KG1 (cell line): ENCODE measurements at regions not wholly inside any gene's neighbourhood (a gene's known extent, or its start where the extent isn't known, plus 50 kb on each side); places are given as distances from the start of the nearest gene placed in this dataset.
"Not testable (repeated sequence)": the region's sequence is repeated elsewhere in the genome, so short reads cannot be mapped to it uniquely, and the experiment has no call there.

Experiments
- DNase-seq: peaks from one replicate; lab custom pipeline; 2025; lab: John Stamatoyannopoulos, UW

DNA sequence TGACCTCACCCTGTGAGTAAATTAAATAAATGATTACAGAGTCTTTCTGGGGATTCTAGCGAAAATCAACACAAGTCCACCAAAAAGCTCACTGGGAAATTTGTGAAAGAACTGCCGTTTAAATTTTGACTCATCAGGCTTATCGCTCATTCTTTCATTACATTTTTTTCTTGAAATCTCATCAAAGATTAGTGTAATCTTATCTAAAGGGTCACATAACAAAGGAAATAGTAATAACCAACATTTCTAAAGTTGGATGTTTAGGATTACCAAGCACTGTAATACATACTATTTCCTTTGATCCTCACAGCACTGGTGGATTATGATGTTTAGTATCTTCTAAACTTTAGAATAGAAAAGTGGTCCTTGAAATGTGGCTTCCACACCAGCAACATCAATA, 111.1 kb upstream of the CBLB start:
- DNase-seq, result no peak

DNA sequence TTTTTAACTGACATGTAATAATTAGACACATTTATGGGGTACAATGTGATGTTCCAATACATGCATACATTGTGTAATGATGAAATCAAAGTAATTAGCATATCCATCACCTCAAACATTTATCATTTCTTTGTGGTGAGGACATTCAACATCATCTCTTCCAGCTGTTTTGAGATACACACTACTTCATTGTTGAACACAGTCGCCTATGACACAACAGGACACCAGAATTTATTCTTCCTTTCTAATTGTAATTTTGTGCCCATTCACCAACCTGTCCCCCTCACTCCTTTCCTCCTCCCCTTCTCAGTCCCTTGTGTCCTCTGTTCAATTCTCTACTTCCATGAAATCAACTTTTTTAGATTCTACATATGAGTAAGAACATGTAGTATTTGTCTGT, 113.4 kb upstream of the CBLB start:
- DNase-seq, result no peak

DNA sequence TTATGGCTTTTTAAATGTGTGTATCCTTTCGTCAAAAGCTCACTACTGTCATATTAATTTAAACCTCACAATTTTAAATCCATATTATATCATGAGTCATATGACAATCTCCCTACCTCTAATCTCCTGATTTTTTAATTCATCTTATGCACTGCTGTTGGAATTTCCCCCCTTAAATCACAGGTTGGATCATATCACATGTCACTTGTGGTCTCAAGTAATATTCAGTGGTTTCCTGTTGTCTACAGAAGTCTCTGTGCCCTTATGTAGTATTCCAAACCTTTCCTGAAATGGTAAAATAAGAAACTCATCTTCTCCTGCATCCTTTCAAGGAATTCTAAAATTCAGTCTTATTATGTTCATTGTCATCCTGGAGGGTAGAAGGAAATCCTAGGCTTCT, 116.0 kb upstream of the CBLB start:
- no peak for DNase-seq

DNA sequence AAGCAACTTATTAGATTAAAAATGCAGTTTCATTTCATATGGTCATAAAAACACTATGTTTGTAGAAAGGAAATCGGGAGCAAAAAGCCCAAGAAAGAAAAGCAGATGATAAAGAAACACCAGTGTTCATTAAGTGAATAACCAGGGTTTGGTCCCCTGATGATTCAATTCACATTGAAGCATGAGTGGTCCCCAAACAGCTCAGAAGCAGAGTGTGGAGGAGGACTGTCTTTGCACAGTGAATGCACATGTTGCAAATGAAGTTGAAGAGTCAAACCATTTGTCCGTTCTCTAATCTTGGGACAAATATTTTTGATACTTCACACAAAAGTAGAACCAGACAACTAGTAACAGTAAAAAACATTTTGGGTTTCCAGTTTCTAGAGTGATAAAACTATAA, 117.5 kb upstream of the CBLB start:
- DNase-seq, result not testable (repeated sequence)

DNA sequence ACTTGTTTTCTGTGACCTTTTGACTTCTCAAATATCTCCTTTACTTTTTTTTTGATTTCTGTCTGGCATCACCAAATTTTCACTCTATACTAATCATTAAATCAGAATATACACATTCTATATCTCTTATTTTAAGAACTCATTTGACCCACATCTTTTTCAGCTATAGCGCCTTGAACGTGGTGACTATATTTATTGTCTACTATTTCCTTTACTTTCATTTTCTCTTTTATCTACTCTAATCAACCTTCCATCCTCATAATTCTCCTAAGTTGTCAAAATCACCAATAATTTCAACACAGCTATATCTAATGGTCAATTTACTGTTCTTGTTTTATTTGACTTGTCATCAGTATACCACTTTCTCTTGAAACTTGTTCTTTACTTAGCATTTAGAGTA, 119.0 kb upstream of the CBLB start:
- DNase-seq, result no peak

DNA sequence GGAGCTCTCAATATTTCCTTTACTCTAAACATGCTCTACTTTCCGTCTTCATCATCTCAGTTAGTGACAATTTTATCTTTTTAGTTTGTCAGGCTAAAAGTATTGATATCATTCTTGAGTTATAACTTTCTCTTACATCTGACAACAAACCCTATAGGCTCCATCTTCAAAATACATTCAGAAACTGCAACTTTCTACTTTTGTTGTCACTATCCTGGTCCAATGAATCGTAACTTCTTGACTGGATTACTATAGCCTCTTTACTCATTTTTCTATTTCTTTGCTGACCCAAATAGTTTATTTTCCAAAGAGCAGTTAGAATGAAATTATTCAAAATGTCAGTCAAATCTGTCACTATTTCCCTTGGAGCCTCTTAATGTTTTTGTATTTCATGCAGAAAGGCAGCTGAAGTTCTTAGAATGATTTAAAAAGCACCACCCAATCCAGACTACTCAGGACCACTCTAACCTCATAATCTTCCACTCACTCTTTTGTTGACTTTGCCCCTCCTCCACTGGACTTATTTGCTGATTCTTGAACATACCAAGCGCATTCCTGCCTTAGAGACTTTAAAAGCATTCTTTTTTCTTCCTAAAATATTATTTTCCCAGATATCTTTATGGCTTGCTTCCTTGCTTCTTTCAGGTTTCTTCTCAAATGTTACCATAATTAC, 119.9 kb upstream of the CBLB start:
- no peak for DNase-seq

DNA sequence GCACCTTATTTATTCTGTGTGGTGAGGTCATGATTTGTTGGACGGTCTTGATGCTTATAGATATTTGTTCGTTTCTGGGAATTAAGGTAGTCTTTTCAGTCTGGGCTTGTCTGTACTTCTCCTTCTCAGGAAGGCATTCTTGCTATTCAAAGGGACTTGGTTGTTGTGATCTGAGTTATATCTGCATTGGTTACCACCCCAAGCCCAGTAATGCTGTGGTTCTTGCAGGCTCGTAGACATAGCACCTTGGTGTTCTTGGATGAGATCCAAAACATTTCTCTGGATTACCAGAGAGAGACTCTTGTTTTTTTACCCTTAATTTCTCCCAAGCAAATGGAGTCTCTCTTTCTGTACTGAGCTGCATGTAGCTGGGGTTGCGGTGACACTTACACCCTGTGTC, 128.0 kb upstream of the CBLB start:
- no peak for DNase-seq

DNA sequence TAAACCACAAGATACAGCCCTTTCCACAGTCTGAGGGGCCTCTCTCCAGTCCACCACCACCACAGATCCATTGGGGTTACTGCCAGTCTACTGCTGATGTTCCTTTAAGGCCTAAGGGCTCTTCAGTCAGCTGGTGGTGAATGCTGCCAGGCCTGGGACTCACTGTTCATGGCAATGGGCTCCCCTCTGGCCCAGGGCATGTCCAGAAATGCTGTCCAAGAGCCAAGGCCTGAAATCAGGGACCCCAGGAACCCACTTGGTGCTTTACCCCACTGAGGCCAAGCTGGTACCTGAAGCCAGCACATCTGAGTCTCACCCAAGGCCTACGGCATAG, 128.6 kb upstream of the CBLB start:
- DNase-seq, result no peak

DNA sequence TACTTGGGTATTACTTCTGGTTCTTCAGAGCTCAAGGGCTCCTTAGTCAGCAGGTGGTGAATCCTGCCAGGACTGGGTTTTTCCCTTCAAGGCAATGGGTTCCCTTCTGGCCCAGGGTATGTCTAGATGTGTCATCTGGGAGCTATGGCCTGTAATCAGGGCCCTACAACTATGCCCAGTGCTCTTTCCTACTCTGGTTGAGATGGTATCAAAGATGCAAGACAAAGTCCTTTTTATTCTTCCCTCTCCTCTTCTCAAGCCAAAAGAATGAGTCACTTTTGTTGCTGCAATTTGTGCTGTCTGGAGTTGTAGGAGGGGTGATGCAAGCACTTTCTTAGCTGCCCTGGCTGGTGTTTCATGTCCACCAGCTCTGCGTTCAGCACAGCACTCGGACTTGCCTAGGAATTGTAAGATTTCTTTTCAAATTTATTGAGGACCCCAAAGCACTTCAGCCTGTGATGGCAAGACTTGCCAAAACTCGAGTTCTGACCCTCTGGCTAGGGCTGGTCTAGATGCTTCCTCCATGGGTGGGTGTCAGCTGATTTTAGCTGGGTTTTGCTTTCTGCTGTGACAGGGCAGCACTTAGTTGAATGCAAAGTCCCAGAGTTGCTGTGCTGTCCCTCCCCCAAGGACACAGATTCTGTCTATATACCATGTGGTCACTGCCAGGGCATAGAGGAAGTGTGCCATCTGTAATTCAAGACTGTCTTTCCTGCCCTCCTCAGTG, 129.2 kb upstream of the CBLB start:
- DNase-seq, result no peak

DNA sequence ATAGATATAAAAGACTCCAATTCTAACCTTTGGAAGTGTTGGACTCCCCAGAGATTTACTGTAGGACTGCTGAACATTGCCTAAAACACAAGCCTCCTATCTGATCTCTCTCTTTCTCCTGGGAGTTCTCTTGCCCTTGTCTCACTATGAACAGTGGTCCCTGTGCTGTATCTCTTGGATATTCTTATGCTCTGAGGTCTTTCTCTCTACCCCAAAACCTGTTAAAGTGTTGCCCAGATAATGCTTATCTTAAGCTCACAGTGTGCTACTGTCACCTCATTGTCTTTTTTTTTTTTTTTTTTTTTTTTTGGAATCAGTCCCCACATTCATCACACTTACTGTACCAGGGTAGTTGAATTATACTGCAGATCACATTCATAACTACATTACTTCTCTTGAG, 131.0 kb upstream of the CBLB start:
- no peak for DNase-seq

DNA sequence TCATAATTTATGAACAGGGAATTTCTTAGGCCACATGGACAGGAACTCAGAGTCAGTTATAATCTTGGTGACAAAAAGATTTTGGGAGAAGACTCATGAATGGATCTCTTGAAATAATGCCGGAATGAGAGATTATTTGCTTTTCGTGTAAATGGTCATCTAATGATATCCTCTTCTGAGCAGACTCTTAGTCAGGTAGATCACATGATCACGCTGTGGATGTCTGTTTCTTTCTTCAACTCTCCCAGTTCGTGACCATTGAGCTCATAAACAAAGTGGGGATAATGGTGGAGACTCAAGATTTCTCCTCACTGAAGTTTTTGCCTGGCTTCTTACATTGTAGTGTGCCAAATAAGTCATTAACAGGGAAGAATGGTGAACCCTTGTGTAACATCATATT, 133.1 kb upstream of the CBLB start:
- DNase-seq, result no peak

DNA sequence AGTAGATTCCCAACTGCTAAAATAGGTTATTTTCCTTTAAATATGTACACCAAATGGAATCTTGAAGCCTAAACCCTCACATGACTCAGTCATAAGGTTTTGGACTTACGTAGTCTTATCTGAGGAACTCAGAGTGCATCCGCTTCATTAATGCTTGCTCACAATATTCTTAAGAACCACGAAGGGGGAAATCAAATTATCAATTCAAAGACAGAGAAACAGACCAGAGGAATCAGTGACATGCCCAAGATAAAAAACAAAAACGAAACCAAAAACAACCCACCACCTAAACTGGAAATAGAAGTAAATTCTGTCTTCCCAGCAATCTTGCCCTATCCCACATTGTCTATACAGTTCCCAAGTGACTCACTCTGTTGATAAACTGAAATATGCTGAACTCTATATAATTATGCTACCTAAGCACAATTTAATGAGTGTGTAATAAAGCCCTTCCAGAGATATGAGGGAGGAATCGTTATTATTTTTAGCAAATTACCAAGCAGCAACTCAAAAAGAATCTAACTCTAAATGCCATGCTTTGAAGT, 135.4 kb upstream of the CBLB start:
- no peak for DNase-seq

DNA sequence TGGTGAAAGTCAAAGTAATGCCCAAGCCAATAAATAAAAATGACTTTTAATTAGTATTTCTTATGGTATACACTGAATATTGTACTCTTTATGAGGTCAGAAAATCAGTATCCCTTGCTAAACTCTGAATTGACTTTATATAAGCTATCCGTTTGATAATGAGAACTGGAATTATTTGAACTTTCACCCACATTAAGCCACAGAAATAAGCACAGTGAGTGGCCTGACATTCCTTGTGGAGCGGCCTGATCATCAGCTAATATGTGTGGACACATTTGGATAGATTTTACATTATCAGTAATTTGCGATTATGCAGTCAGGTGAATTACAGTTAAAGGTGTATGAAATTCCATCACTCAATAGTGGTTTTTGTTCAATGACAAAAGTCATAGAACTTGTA, 136.0 kb upstream of the CBLB start:
- DNase-seq, result no peak

DNA sequence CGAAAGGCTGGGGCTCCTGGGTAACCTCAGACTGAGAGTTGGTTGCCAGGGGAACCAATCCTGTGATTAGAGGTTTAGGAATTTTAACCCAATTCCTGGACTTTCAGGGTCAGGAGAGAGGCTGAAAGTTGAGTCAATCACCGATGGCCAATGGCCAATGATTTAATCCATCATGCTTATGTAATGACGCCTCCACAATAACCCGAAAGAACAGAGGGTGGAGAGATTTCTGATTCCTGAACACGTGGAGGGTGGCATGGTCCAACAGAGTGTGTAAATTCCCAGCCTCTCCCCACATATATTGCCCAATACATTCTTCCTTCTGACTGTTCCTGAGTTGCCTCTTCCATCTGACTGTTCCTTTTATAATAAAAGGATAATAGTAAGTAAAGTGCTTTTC, 137.2 kb upstream of the CBLB start:
- no peak for DNase-seq

DNA sequence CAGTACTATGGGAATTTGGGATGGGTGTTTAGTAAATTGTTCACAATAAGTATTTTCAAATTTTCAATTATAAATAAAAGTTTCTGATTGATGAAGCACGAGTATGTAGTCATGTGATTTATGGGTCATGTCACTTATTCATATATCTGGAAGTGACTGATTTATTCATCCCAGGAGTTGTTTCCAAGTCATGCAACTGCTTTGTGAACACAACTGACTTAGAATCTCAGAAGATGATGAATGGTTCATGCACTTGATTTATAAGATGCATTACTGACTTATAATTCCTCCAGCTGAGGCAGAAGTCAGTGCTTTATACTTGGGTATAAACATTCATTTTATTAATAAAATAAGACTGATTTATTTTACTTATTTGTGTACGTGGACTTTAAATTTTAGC, 137.8 kb upstream of the CBLB start:
- no peak for DNase-seq

DNA sequence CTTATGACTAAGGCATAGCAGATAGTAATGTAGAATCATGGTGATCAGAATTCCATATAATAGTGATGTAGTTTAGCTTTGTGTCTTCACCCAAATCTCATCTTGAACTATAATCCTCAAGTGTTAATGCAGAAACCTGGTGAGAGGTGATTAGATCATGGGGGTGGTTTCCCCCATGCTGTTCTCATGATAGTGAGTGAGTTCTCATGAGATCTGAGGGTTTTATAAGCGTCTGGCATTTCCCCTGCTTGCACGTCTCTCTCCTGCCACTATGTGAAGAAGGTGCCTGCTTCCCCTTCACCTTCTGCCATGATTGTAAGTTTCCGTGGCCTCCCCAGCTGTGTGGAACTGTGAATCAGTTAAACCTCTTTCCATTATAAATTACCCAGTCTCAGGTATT, 138.7 kb upstream of the CBLB start:
- DNase-seq, result no peak

DNA sequence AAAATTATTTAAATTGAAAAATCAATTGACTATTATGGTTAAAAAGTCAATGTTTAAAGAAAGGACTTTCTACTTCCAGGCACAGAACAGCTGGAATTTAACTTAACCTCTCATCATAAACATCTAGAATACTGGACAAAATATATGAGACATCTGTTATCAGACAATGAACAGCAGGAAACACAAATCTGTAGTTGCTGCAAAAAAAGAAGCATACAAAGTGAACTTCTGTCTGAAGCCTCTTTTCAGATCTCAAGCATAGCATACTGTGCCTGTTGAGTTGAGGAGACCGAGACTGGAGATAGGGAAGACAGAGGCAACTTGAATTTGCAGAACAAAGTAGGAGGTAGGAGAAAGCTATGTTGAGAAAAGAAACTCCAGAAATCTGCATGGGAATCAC, 140.0 kb upstream of the CBLB start:
- DNase-seq, result no peak

DNA sequence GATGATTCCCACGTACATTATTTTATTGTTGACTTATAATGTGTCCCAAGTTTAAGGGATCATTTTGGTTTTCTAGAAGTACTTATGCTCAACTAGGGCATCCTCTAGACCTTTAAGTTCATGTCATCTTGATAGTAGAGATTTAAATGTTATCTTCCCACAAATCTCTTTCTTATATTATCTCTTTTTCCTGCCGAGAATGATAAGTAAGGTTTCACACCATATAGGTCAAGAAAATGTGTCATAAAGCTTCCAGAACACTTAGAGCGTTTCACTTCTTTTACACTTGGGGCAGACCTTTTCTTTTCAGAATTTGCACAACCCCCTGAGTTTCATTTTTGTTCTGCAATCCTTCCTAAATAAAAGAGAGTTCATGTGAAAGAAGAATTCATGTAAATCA, 142.0 kb upstream of the CBLB start:
- DNase-seq, result no peak

DNA sequence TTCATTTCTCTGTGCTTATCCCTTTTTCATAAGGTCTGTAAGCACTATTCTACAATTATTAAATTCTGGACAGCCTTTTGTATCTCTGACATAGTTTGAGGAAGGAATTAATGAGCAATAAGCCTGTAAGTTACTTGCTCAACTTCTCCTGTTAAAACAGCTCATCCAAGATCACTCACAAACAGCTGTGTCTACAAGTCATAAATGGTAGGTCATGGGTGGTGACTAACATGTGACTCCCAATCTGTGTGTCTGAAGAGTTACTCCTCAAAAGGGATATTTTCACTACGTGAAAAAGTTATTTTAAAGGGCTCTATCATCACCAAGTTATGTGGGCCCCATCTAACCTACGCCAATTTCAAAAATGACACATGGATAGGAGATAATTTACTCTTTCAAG, 145.2 kb upstream of the CBLB start:
- no peak for DNase-seq

DNA sequence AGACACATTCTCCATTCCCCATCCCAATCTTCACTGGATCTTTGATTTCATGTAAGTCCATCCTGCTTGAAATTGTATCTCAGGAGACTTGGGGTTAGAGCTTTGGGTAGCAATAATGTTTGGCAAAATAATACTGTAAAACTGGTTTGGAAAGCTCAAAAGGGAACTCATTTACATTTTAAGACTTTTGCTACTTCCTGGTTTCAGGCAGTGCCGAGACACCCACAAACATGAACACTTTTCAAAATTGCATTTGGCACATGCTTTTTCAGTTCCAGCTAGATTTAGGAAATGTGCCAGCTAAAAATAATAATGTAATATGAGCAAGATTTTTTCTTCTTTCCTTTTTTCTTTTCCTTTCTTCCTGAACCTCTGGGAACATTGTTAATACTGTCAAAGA, 145.7 kb upstream of the CBLB start:
- DNase-seq, result no peak

DNA sequence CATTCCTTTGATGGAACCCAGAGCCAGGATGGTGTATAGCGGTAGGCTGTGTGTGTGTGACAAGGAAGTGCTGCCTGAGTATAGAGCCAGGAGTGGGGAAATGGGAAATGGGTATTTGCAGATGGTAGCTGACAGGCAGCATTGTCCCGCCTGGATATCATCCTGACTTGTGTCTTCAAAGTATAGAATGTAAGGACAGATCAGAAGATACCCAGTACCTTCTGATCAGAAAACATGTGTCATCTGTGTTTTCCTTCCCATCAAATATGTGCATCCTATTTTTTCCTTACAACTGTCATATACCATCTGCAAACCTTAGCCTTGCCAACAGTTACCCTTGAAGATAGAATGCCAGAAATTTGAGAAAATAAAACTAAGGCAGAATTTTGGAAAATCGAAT, 146.2 kb upstream of the CBLB start:
- no peak for DNase-seq

DNA sequence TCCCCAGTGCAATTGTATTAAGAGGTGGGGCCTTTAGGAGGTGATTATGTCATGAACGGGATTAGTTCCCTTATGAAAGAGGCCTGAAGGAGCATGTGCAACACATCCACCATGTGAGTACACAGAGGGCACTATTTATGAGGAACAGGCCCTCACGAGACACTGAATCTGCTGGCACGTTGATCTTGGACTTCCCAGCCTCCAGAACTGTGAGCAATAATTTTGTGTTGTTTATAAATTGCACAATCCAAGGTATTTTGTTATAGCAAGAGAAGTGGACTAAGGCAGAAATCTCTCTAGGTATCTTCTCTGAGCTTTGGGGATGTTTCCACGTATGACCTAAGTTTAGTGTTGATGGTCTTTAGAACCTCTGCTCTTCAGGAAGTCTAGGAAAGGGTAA, 149.3 kb upstream of the CBLB start:
- no peak for DNase-seq

DNA sequence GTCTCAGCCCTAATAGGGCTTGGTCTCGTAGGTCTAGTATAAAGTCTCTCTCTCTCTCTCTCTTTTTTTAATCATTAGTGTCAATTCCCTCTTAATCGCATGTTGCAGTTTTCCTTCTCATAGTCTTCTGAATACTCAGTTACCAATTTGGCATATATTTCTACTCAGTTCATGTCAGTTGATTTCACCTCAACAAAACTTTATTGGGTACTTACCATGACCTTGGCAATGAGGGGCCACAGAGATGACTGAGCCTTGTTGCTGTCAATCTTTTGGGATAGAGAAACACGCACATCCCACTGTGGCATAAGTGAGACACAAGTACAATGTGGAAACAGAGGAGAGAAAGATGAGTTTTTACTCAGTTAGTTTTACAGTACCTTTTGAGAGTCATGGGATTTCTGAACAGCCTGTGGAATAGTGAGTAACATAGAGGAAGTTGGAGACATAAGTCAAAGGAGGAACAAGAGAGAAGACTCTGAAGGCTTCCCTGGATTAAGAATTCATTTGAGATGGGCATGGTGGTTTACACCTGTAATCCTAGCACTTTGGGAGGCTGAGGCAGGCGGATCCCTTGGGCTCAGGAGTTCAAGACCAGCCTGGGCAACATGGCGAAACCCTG, 150.2 kb upstream of the CBLB start:
- DNase-seq, result no peak

DNA sequence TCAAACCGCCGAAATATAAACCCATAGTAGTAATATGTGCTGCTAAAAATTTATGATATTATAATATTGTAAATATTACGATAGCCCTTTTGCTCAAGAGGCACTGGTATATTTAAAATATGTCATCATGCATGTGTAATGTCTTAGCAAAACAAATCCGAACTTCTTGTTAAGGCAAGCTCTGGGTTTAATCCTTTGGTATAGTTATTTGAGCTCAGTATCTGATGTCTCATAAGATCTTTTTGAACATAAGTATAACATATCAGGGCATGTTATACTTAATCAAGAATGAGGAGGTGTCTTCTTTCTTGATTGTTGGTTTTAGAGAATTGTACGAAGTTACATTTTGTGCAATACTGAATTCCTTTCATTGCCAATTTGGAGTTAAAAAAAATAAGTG, 154.1 kb upstream of the CBLB start:
- DNase-seq, result no peak
